Keratinocyte (primary cell): ENCODE measurements at regions not wholly inside any gene's neighbourhood (a gene's known extent, or its start where the extent isn't known, plus 50 kb on each side); places are given as distances from the start of the nearest gene placed in this dataset.

ENCODE experiments used
- CTCF ChIP-seq, 3 experiments: IDR thresholded peaks in 1 of 3; conservative IDR thresholded peaks in 1 of 3; optimal IDR thresholded peaks in 1 of 3; 2 replicates in 2 of 3; 3 replicates in 1 of 3; pipeline versions ENCODE3 to v1.5.1; 2011; ENCODE audit warnings: low read length in 3 of 3, mild to moderate bottlenecking in 3 of 3, moderate library complexity in 2 of 3, control low read depth in 1 of 3, inconsistent platforms in 1 of 3; ENCODE audit not compliant: insufficient read depth in 2 of 3; ENCODE audit errors: extremely low read depth in 1 of 3
- EZH2 ChIP-seq: IDR thresholded peaks from one replicate; pipeline ENCODE4 v1.6.1; 2012; ENCODE audit warnings: inconsistent platforms, mild to moderate bottlenecking, low read length, moderate library complexity

GRCh38 chr13:107295416-107296140 lies 727.6 kb upstream of the ARGLU1 start:
- no peak for TF ChIP-seq CTCF (optimal IDR thresholded peaks at IDR 0.05 in 1 of 3, IDR thresholded peaks at IDR 0.05 in 1 of 3, conservative IDR thresholded peaks at IDR 0.05 in 1 of 3; ENCODE audit: extremely low read depth in 1 of 3, insufficient read depth in 2 of 3, low read length in 3 of 3)
- no peak for TF ChIP-seq EZH2
